HFFc6 (cell line): ENCODE measurements at regions not wholly inside any gene's neighbourhood (a gene's known extent, or its start where the extent isn't known, plus 50 kb on each side); places are given as distances from the start of the nearest gene placed in this dataset.

Experiments used
- DNase-seq: peaks from one replicate; pipeline ENCODE4 v3.0.0-alpha.2; 2018
- H3K27ac Mint-ChIP-seq: 2 replicates; pipeline ENCODE4 v1.8.0; 2020; ENCODE audit warnings: mild to moderate bottlenecking, mixed read lengths
- H3K27me3 Mint-ChIP-seq: 2 replicates; pipeline ENCODE4 v1.8.0; 2021; ENCODE audit warnings: mild to moderate bottlenecking, moderate library complexity, mixed read lengths; ENCODE audit not compliant: insufficient read depth
- H3K36me3 Mint-ChIP-seq: 2 replicates; pipeline ENCODE4 v1.8.0; 2021; ENCODE audit warnings: low read depth, mixed read lengths
- H3K4me1 Mint-ChIP-seq: 2 replicates; pipeline ENCODE4 v1.8.0; 2020; ENCODE audit warnings: low read depth, mixed read lengths
- H3K4me3 Mint-ChIP-seq: 2 replicates; pipeline ENCODE4 v1.8.0; 2020; ENCODE audit warnings: mild to moderate bottlenecking, moderate library complexity, mixed read lengths
- H3K9me3 Mint-ChIP-seq: 2 replicates; pipeline ENCODE4 v1.8.0; 2020; ENCODE audit warnings: mild to moderate bottlenecking, mixed read lengths
- CTCF ChIP-seq: fragments of 200-600 bp; sonication (generic); IDR thresholded peaks from 2 replicates; pipeline ENCODE4 v1.5.0; 2021; ENCODE audit warnings: antibody characterized with exemption, mild to moderate bottlenecking

GRCh38 chr12:82186282-82186681 lies 171.9 kb downstream of the CCDC59 start:
- no peak overlapping the region for H3K27ac Mint-ChIP-seq
- H3K27me3 Mint-ChIP-seq = no peaks in the 10 kb centered on the region
- H3K4me1 Mint-ChIP-seq = no peaks in the 10 kb centered on the region
- peaks cover 50% of the 10 kb centered on the region for H3K9me3 Mint-ChIP-seq
- H3K4me3 Mint-ChIP-seq = no peak overlapping the region
- DNase-seq = no peak
- H3K36me3 Mint-ChIP-seq = no peaks in the 10 kb centered on the region; the same call in 1 of the 2 replicates
- TF ChIP-seq CTCF = no peak

- no peaks in the 10 kb centered on the region for H3K4me1 Mint-ChIP-seq
- H3K27me3 Mint-ChIP-seq = no peaks in the 10 kb centered on the region
- H3K36me3 Mint-ChIP-seq = no peaks in the 10 kb centered on the region; the same call in 1 of the 2 replicates
- no peak overlapping the region for H3K4me3 Mint-ChIP-seq
- DNase-seq = no peak
- H3K27ac Mint-ChIP-seq = no peak overlapping the region
- H3K9me3 Mint-ChIP-seq = peaks cover 41% of the 10 kb centered on the region
- no peak for TF ChIP-seq CTCF
These were observed 173.3 kb downstream of the CCDC59 start for GRCh38 chr12:82184844-82185243.

GRCh38 chr12:82182601-82183190 lies 175.5 kb downstream of the CCDC59 start:
- H3K27me3 Mint-ChIP-seq = no peaks in the 10 kb centered on the region

GRCh38 chr12:82176761-82177490 lies 181.3 kb downstream of the CCDC59 start:
- no peaks in the 10 kb centered on the region for H3K4me1 Mint-ChIP-seq
- H3K27ac Mint-ChIP-seq = no peak overlapping the region
- H3K36me3 Mint-ChIP-seq = no peaks in the 10 kb centered on the region
- H3K9me3 Mint-ChIP-seq = peaks cover 25% of the 10 kb centered on the region
- no peak for TF ChIP-seq CTCF
- no peaks in the 10 kb centered on the region; the same call in 1 of the 2 replicates for H3K27me3 Mint-ChIP-seq
- H3K4me3 Mint-ChIP-seq = no peak overlapping the region
- DNase-seq = no peak

More at GRCh38 chr12:82182601-82183190, 175.5 kb downstream of the CCDC59 start:
- Mint-ChIP-seq H3K9me3 (peaks cover 32% of the 10 kb centered on the region), H3K4me1 (no peaks in the 10 kb centered on the region), H3K4me3 (no peak overlapping the region), H3K36me3 (no peaks in the 10 kb centered on the region; the same call in 1 of the 2 replicates), H3K27ac (no peak overlapping the region)
- DNase-seq = no peak
- TF ChIP-seq CTCF = no peak

- TF ChIP-seq CTCF = no peak
- H3K27ac Mint-ChIP-seq = no peak overlapping the region
- H3K9me3 Mint-ChIP-seq = peaks cover 27% of the 10 kb centered on the region
- H3K4me3 Mint-ChIP-seq = no peak overlapping the region
- no peaks in the 10 kb centered on the region for H3K4me1 Mint-ChIP-seq
- no peak for DNase-seq
- no peaks in the 10 kb centered on the region for H3K36me3 Mint-ChIP-seq
- H3K27me3 Mint-ChIP-seq = no peaks in the 10 kb centered on the region; the same call in 1 of the 2 replicates
These were observed 182.2 kb downstream of the CCDC59 start for GRCh38 chr12:82176026-82176425.
